ENCODE measurements at regions not wholly inside any gene's neighbourhood (a gene's known extent, or its start where the extent isn't known, plus 50 kb on each side); places are given as distances from the start of the nearest gene placed in this dataset.

- DNase-seq (ENCODE audit: low spot score): no peak
Measured at GRCh38 chr9:79371948-79372555, 199.7 kb upstream of the TLE4 start.

DNA sequence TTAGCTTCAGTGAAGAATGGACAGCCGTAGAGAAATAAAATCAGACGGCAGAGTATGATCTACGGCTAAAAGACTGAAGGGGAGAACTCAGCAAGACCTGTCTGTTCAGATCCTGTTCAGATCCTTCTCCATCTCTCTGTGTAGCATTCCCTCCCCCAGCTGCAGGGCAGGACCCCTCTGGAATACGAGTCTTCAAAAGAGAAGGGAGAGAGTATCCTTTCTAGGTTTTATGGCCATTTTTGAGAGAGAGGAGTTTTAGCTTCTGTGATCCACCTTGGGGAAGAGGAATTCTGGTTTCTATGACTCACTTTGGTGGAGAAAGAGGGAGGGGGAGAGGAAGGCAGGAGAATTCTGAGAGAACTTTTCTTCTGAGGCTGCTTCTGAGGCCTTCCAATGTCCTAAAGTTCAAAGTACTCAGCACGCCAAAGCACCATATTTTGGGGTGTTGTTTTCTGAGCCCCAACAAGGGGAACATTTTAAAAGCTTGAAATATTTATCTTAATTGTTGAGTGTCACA lies 194.4 kb upstream of the TLE4 start:
- DNase-seq (ENCODE audit: low spot score): no peak

- no peak for DNase-seq (ENCODE audit: low spot score)
Measured at GRCh38 chr9:79378107-79378506, 193.7 kb upstream of the TLE4 start.

GRCh38 chr9:79382044-79382443 lies 189.7 kb upstream of the TLE4 start:
- DNase-seq (ENCODE audit: low spot score): no peak

DNA sequence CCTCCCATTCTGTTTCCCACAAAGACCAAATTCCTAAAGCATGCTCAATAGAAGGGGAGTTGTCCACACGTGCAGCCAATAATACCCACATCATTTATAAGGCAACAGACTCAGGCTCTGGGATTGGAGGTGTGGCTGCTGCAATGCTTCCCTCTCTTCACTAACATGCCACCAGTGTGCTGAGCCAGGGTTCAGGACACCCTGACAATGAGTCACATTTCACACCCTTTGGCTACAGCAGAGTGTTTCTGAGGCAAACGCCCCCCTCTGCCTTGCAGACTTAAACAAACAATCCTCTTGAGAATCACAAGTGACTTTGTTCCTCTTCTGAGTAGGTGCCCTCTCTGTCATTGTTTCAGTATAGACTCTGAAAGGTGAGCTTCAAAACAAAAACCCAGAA lies 189.3 kb upstream of the TLE4 start:
- DNase-seq (ENCODE audit: low spot score): no peak

GRCh38 chr9:79383096-79383495 lies 188.7 kb upstream of the TLE4 start:
- DNase-seq (ENCODE audit: low spot score): no peak

GRCh38 chr9:79384091-79384490 lies 187.7 kb upstream of the TLE4 start:
- no peak for DNase-seq (ENCODE audit: low spot score)

DNA sequence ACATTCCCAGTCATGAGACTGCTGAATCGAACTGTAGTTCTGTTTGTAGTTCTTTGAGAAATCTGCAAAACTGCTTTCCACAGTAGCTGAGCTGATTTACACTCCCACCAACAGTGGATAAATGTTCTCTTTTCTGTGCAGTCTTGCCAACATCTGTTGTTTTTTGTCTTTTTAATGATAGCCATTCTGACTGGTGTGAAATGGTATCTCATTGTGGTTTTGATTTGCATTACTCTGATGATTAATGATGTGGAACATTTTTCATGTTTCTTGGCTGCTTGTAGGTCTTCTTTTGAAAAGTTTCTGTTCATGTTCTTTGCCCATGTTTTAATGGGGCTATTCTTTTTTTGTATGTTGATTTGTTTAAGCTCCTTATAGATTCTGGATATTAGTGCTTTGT lies 187.3 kb upstream of the TLE4 start:
- DNase-seq (ENCODE audit: low spot score): no peak

GRCh38 chr9:79387101-79387835 lies 184.5 kb upstream of the TLE4 start:
- no peak for DNase-seq (ENCODE audit: low spot score)

- DNase-seq (ENCODE audit: low spot score): peak; percentile 31
Measured at GRCh38 chr9:79390077-79390698, 181.6 kb upstream of the TLE4 start.

GRCh38 chr9:79390781-79391770 lies 180.7 kb upstream of the TLE4 start:
- no peak for DNase-seq (ENCODE audit: low spot score)

GRCh38 chr9:79395228-79395627 lies 176.5 kb upstream of the TLE4 start:
- DNase-seq (ENCODE audit: low spot score): no peak

- DNase-seq (ENCODE audit: low spot score): no peak
Measured at GRCh38 chr9:79395755-79396154, 176.0 kb upstream of the TLE4 start.

DNA sequence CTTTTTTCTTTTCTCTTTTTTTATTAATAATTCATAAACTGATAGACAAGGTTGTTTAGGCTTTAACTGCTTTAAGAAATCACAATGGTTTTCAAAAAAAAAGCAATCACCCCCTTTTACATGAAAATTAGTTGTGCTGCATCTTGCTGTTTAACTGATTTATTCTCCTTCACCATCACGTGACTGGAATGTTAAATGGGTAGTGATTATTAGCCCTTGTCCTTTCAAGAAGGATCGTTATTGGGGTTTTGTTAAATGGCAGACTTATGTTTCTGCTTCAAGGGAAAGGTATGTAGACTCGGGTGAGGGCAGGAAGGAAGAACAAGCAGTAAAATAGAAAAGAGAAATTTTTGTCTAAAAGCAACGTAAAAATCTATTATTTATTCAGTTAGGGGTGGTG lies 175.6 kb upstream of the TLE4 start:
- no peak for DNase-seq (ENCODE audit: low spot score)

GRCh38 chr9:79403495-79403894 lies 168.3 kb upstream of the TLE4 start:
- DNase-seq (ENCODE audit: low spot score): no peak

DNA sequence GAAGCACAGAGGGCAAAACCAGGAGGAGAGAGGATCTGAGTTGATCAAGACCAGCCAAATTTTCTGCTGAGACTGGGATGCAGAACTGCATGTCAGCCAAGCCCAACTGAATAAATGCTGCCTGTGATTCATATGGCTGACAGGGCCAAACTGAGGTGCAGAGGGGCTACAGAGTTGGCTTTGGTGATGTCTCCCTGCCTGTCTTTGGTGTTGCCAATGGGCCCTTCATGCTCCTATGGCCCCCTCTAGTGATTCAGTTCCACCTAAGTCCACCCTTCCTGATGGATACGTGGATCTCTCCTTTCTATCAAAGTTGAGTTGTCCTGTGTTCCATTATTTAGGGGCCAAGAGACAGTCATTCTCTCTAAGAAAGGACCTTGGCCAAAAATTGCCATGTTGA lies 163.6 kb upstream of the TLE4 start:
- DNase-seq (ENCODE audit: low spot score): no peak

DNA sequence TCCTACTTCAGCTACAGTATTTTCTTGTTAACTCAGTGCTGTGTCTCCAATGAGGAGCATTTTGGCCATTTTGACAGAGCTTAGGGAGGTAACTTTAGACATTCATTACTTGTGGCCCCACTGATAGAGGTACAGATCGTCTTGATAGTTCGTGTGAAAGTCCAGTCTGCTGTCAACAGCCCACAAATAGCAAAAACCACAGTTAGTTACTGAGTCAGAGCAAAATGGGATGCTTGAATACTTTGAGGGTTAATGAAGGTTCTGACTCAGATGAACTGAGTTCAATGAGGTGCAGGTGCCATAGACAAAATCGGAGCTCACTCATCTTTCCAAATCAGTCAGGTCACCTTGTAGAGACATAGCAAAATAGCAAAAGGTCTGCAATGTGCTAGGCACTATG lies 163.1 kb upstream of the TLE4 start:
- DNase-seq (ENCODE audit: low spot score): no peak

GRCh38 chr9:79409182-79409823 lies 162.5 kb upstream of the TLE4 start:
- peak; percentile 80 for DNase-seq (ENCODE audit: low spot score)

- DNase-seq (ENCODE audit: low spot score): no peak
Measured at GRCh38 chr9:79425840-79426239, 145.9 kb upstream of the TLE4 start.

GRCh38 chr9:79428422-79428821 lies 143.3 kb upstream of the TLE4 start:
- no peak for DNase-seq (ENCODE audit: low spot score)

DNA sequence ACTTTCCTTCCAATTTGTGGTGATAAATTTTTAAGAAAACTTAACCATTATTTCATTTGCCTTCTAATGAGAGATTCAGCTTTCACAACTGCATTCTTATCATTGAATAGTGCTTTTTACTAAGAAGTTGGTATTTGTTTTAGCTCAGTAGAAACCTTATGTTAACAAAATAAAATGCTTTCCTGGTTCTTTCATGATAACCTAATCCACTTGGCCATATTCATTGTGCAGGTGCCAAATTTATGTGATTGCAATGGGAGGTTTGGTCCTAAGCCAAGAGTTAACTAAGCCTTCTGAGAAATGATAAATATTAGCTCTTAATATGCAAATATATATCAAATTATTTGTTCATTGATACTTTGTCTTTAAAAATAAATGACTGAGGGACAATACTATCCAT lies 141.1 kb upstream of the TLE4 start:
- DNase-seq (ENCODE audit: low spot score): peak; percentile 21

All from umbilical cord (tissue), 1 donor.